ENCODE measurements at regions not wholly inside any gene's neighbourhood (a gene's known extent, or its start where the extent isn't known, plus 50 kb on each side); places are given as distances from the start of the nearest gene placed in this dataset.
A peak's percentile ranks its signal among the peaks of the same experiment; 100 is the strongest.

DNA sequence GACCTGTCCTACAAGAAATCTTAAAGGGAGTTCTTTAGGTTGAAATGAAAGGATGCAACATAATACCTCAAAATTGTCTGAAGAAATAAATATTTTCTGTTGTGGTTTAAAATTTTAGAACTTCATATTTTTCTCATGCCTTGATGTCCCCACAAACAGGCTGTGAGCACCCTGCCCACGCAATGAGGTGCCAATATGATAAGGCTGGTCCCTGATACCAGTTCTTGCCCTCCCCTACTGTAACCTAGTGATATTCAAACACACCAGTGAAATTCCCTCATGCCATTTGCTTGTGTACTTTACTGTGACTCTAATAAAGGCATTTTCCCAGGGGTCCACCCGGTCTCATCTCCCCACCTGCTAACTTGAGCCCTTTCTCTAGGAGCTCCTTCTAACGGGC lies 67.3 kb upstream of the SIRPG start:
- TF ChIP-seq EZH2phosphoT487 (IDR thresholded peaks at IDR 0.05; ENCODE audit: low read depth), result no peak
- TF ChIP-seq CTCF (IDR thresholded peaks at IDR 0.05; ENCODE audit: low read depth, low read length), result no peak
- Histone ChIP-seq H3K9ac (ENCODE audit: low read length) (no peak overlapping the region), H3K27ac (ENCODE audit: low read length) (no peak overlapping the region), H3K9me3 (ENCODE audit: insufficient read depth, low read length) (0 out of 2 replicates have a peak, but pooled peaks cover 8% of the 10 kb centered on the region), H3K4me2 (ENCODE audit: low read length) (no peak overlapping the region), H2AFZ (ENCODE audit: low read depth, low read length) (no peak overlapping the region), H3K4me1 (ENCODE audit: low read length) (peaks cover 29% of the 10 kb centered on the region), H4K20me1 (ENCODE audit: insufficient read depth, low read length) (no peaks in the 10 kb centered on the region), H3K4me3 (ENCODE audit: low read length) (no peak overlapping the region), H3K27me3 (ENCODE audit: low read depth, low read length) (peaks cover 13% of the 10 kb centered on the region; the same call in 1 of the 2 replicates), H3K36me3 (replicated peaks; ENCODE audit: low read depth, low read length) (no peaks in the 10 kb centered on the region), H3K79me2 (ENCODE audit: low read length) (no peaks in the 10 kb centered on the region)

- H4K20me1 ChIP-seq (ENCODE audit: insufficient read depth, low read length), result no peaks in the 10 kb centered on the region
- H3K4me3 ChIP-seq (ENCODE audit: low read length), result peak overlapping the region; percentile 34; the same call in 1 of the 2 replicates
- H2AFZ ChIP-seq (ENCODE audit: low read depth, low read length), result no peak overlapping the region
- no peaks in the 10 kb centered on the region for H3K36me3 ChIP-seq (replicated peaks; ENCODE audit: low read depth, low read length)
- peaks cover 29% of the 10 kb centered on the region for H3K4me1 ChIP-seq (ENCODE audit: low read length)
- no peak overlapping the region for H3K9ac ChIP-seq (ENCODE audit: low read length)
- TF ChIP-seq CTCF (IDR thresholded peaks at IDR 0.05; ENCODE audit: low read depth, low read length), result peak; percentile 18
- TF ChIP-seq EZH2phosphoT487 (IDR thresholded peaks at IDR 0.05; ENCODE audit: low read depth), result no peak
- peak overlapping the region; percentile 64; the same call in 1 of the 2 replicates for H3K27ac ChIP-seq (ENCODE audit: low read length)
- peaks cover 33% of the 10 kb centered on the region for H3K27me3 ChIP-seq (ENCODE audit: low read depth, low read length)
- H3K4me2 ChIP-seq (ENCODE audit: low read length), result peak overlapping the region; percentile 72
- H3K79me2 ChIP-seq (ENCODE audit: low read length), result no peaks in the 10 kb centered on the region
- H3K9me3 ChIP-seq (ENCODE audit: insufficient read depth, low read length), result 0 out of 2 replicates have a peak, but pooled peaks cover 8% of the 10 kb centered on the region
These were observed 65.0 kb upstream of the SIRPG start for GRCh38 chr20:1722513-1723050.

DNA sequence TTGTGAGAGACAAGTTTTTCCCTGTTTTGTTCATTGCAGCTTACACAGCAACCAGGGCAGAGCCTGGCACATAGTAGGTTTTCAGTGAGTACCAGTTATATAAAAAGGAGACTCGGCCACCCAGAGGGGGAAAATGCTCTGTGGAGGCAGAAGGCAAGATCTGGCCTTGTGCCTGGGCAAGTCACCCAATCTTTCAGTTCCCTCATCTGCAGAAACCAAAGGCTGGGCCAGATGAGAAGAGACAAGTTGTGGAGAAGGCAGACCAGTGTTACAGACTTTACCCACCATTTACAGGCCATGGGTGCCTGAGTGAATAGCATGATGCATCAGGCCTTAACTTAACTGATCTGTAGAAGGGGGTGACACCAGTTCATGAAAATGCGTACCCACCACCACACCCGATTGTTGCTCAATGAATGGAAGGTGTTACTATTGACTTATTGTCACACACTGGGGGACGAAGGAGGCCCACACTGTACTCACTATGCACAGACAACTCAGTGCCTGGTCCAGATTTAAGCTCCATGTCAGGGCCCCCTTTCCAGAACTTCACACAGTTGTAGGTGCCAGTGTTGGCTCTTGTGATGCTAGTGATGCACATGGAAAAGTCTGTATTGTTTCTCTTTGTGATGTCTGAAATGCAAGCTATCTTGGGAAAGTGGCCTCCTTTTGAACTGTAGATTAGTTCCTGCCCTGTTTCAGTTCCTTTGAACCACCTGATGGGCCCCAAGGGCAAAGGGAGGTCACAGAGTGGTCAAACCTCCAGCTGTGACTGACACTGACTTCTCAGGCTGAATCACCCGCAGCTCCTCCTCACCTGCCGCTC lies 64.3 kb upstream of the SIRPG start:
- no peak for TF ChIP-seq CTCF (IDR thresholded peaks at IDR 0.05; ENCODE audit: low read depth, low read length)
- H3K9me3 ChIP-seq (ENCODE audit: insufficient read depth, low read length), result 0 out of 2 replicates have a peak, but pooled peaks cover 8% of the 10 kb centered on the region
- peaks cover 36% of the 10 kb centered on the region for H3K27me3 ChIP-seq (ENCODE audit: low read depth, low read length)
- H3K4me1 ChIP-seq (ENCODE audit: low read length), result peaks cover 29% of the 10 kb centered on the region
- peak overlapping the region; percentile 15; the same call in 1 of the 2 replicates for H2AFZ ChIP-seq (ENCODE audit: low read depth, low read length)
- peak overlapping the region; percentile 34 for H3K4me3 ChIP-seq (ENCODE audit: low read length)
- peak overlapping the region; percentile 6; the same call in 1 of the 2 replicates for H3K9ac ChIP-seq (ENCODE audit: low read length)
- H4K20me1 ChIP-seq (ENCODE audit: insufficient read depth, low read length), result no peaks in the 10 kb centered on the region
- H3K4me2 ChIP-seq (ENCODE audit: low read length), result peak overlapping the region; percentile 72
- no peaks in the 10 kb centered on the region for H3K79me2 ChIP-seq (ENCODE audit: low read length)
- H3K36me3 ChIP-seq (replicated peaks; ENCODE audit: low read depth, low read length), result no peaks in the 10 kb centered on the region
- H3K27ac ChIP-seq (ENCODE audit: low read length), result peak overlapping the region; percentile 64

GRCh38 chr20:1720845-1721475 lies 63.4 kb upstream of the SIRPG start:
- peak overlapping the region; percentile 72 for H3K4me2 ChIP-seq (ENCODE audit: low read length)
- no peaks in the 10 kb centered on the region for H3K36me3 ChIP-seq (replicated peaks; ENCODE audit: low read depth, low read length)
- H3K9me3 ChIP-seq (ENCODE audit: insufficient read depth, low read length), result 0 out of 2 replicates have a peak, but pooled peaks cover 8% of the 10 kb centered on the region
- H3K27me3 ChIP-seq (ENCODE audit: low read depth, low read length), result peaks cover 41% of the 10 kb centered on the region
- peak overlapping the region; percentile 6; the same call in 1 of the 2 replicates for H3K9ac ChIP-seq (ENCODE audit: low read length)
- H3K79me2 ChIP-seq (ENCODE audit: low read length), result no peaks in the 10 kb centered on the region
- no peak overlapping the region for H3K27ac ChIP-seq (ENCODE audit: low read length)
- no peaks in the 10 kb centered on the region for H4K20me1 ChIP-seq (ENCODE audit: insufficient read depth, low read length)
- no peak overlapping the region for H3K4me3 ChIP-seq (ENCODE audit: low read length)
- TF ChIP-seq CTCF (IDR thresholded peaks at IDR 0.05; ENCODE audit: low read depth, low read length) (no peak), EZH2phosphoT487 (IDR thresholded peaks at IDR 0.05; ENCODE audit: low read depth) (no peak)
- peaks cover 29% of the 10 kb centered on the region for H3K4me1 ChIP-seq (ENCODE audit: low read length)
- no peak overlapping the region for H2AFZ ChIP-seq (ENCODE audit: low read depth, low read length)
